H1 (cell line): ENCODE measurements at regions not wholly inside any gene's neighbourhood (a gene's known extent, or its start where the extent isn't known, plus 50 kb on each side); places are given as distances from the start of the nearest gene placed in this dataset.

ENCODE experiments used
- CTCF ChIA-PET: fragments of 300-600 bp; sonication (Branson Sonifier 250); formaldehyde crosslinking; loops from one replicate; lab custom pipeline; 2021; ENCODE audit not compliant: partially characterized antibody; lab: Charles Lee
- POLR2A ChIA-PET: fragments of 300-600 bp; sonication (Branson Sonifier 250); formaldehyde crosslinking; loops from one replicate; lab custom pipeline; 2021; ENCODE audit warnings: inconsistent platforms; ENCODE audit not compliant: partially characterized antibody; lab: Charles Lee
- DNase-seq, 2 experiments: peaks; one replicate each; pipeline versions ENCODE4 v3.0.0 to v3.0.0-alpha.2; 2010 to 2022; ENCODE audit warnings: low spot score in 2 of 2, low read depth in 1 of 2, mixed read lengths in 1 of 2
- FAIRE-seq: peaks from 2 replicates; lab custom pipeline; 2011; peaks lifted over from hg19 to GRCh38; lab: Jason Lieb, UNC
- H2AFZ ChIP-seq: 2 replicates; pipeline ENCODE4 v1.8.1; 2012; ENCODE audit warnings: low read length, inconsistent platforms
- H2AK5ac ChIP-seq: 2 replicates; pipeline ENCODE4 v1.6.1; 2013; ENCODE audit warnings: low read depth, low read length
- H2BK120ac ChIP-seq: replicated peaks from 2 replicates; pipeline ENCODE3; 2013; ENCODE audit warnings: low read depth, low read length, inconsistent platforms
- H2BK12ac ChIP-seq: 2 replicates; pipeline ENCODE4 v1.6.1; 2013; ENCODE audit warnings: low read depth, low read length
- H2BK15ac ChIP-seq: 2 replicates; pipeline ENCODE4 v1.6.1; 2013; ENCODE audit warnings: low read length
- H2BK20ac ChIP-seq: 2 replicates; pipeline ENCODE4 v1.6.1; 2013; ENCODE audit warnings: low read length
- H2BK5ac ChIP-seq: 2 replicates; pipeline ENCODE4 v1.6.1; 2013; ENCODE audit warnings: low read depth, low read length
- H3K14ac ChIP-seq: 2 replicates; pipeline ENCODE4 v1.6.1; 2013; ENCODE audit warnings: inconsistent platforms; ENCODE audit not compliant: insufficient read length
- H3K18ac ChIP-seq: 2 replicates; pipeline ENCODE4 v1.6.1; 2013; ENCODE audit warnings: low read length; ENCODE audit errors: extremely low read depth
- H3K23ac ChIP-seq: 2 replicates; pipeline ENCODE4 v1.6.1; 2013; ENCODE audit warnings: inconsistent platforms; ENCODE audit not compliant: insufficient read length
- H3K23me2 ChIP-seq: 2 replicates; pipeline ENCODE4 v1.6.1; 2013; ENCODE audit warnings: low read depth, low read length
- H3K27ac ChIP-seq: 2 replicates; pipeline ENCODE4 v1.6.1; 2011; ENCODE audit warnings: low read depth, low read length, inconsistent platforms
- H3K27me3 ChIP-seq, 4 experiments: replicated peaks in 1 of 4; 1 replicate in 1 of 4; 2 replicates in 3 of 4; pipeline versions ENCODE4 v1.6.1 to v1.8.1; 2011 to 2013; ENCODE audit warnings: low read length in 3 of 4, mild to moderate bottlenecking in 3 of 4, inconsistent platforms in 2 of 4, mixed read lengths in 2 of 4, moderate library complexity in 1 of 4; ENCODE audit not compliant: control insufficient read depth in 3 of 4, insufficient read depth in 3 of 4; ENCODE audit errors: extremely low read depth in 1 of 4
- H3K36me3 ChIP-seq, 4 experiments: 2 replicates each; pipeline versions ENCODE4 v1.6.1 to v1.8.1; 2011 to 2013; ENCODE audit warnings: mild to moderate bottlenecking in 4 of 4, low read length in 3 of 4, moderate library complexity in 2 of 4, control low read depth in 1 of 4, inconsistent platforms in 1 of 4; ENCODE audit not compliant: insufficient read depth in 4 of 4, control insufficient read depth in 2 of 4
- H3K4ac ChIP-seq: replicated peaks from 2 replicates; pipeline ENCODE3; 2013; ENCODE audit warnings: low read length, low read depth, mixed read lengths, inconsistent platforms; ENCODE audit not compliant: insufficient read length
- H3K4me1 ChIP-seq, 4 experiments: replicated peaks in 1 of 4; 1 replicate in 1 of 4; 2 replicates in 3 of 4; pipeline versions ENCODE4 v1.6.1 to v1.8.1; 2011 to 2013; ENCODE audit warnings: low read length in 3 of 4, inconsistent platforms in 2 of 4, mixed read lengths in 1 of 4; ENCODE audit not compliant: insufficient read depth in 4 of 4, control insufficient read depth in 3 of 4
- H3K4me2 ChIP-seq, 2 experiments: 2 replicates each; pipeline versions ENCODE4 v1.6.1 to v1.8.1; 2011 to 2013; ENCODE audit warnings: low read depth in 2 of 2, low read length in 2 of 2, control low read depth in 1 of 2, inconsistent platforms in 1 of 2, mild to moderate bottlenecking in 1 of 2; ENCODE audit not compliant: insufficient read depth in 1 of 2
- H3K4me3 ChIP-seq, 4 experiments: fragments of 200-600, 300-600 bp in 1 of 4; sonication (generic), shearing (Covaris generic), sonication (Bioruptor Twin) in 1 of 4; 2 replicates each; pipeline versions ENCODE4 v1.5.1 to v1.8.1; 2011 to 2016; ENCODE audit warnings: low read length in 4 of 4, low read depth in 3 of 4, control low read depth in 2 of 4, inconsistent platforms in 2 of 4, mild to moderate bottlenecking in 2 of 4, mixed read lengths in 1 of 4, moderate library complexity in 1 of 4; ENCODE audit not compliant: insufficient read depth in 2 of 4; ENCODE audit errors: extremely low read depth in 1 of 4
- H3K56ac ChIP-seq: replicated peaks from 2 replicates; pipeline ENCODE3; 2013; ENCODE audit warnings: low read depth, mild to moderate bottlenecking, mixed read lengths, low read length, inconsistent platforms; ENCODE audit not compliant: insufficient read length
- H3K79me1 ChIP-seq: 2 replicates; pipeline ENCODE4 v1.6.1; 2013; ENCODE audit warnings: low read depth, low read length, control low read depth
- H3K79me2 ChIP-seq, 2 experiments: 2 replicates each; pipeline versions ENCODE4 v1.6.1 to v1.8.1; 2012 to 2013; ENCODE audit warnings: low read length in 2 of 2, mild to moderate bottlenecking in 2 of 2, inconsistent platforms in 1 of 2; ENCODE audit not compliant: insufficient read depth in 2 of 2, control insufficient read depth in 1 of 2
- H3K9ac ChIP-seq, 4 experiments: replicated peaks in 1 of 4; 1 replicate in 1 of 4; 2 replicates in 3 of 4; pipeline versions ENCODE4 v1.6.1 to v1.8.1; 2011 to 2013; ENCODE audit warnings: low read depth in 3 of 4, low read length in 3 of 4, control low read depth in 2 of 4, mild to moderate bottlenecking in 2 of 4, moderate library complexity in 2 of 4, inconsistent platforms in 1 of 4; ENCODE audit errors: extremely low read depth in 1 of 4
- H3K9me3 ChIP-seq, 2 experiments: 2 replicates each; pipeline versions ENCODE4 v1.6.1 to v1.8.1; 2012 to 2013; ENCODE audit warnings: mild to moderate bottlenecking in 2 of 2, moderate library complexity in 2 of 2, control low read depth in 1 of 2, inconsistent platforms in 1 of 2, low read depth in 1 of 2, low read length in 1 of 2, mixed read lengths in 1 of 2; ENCODE audit not compliant: insufficient read depth in 2 of 2
- H4K20me1 ChIP-seq, 2 experiments: replicated peaks in 1 of 2; 2 replicates each; pipeline versions ENCODE3 to v1.8.1; 2011 to 2013; ENCODE audit warnings: inconsistent platforms in 2 of 2, low read length in 2 of 2, mild to moderate bottlenecking in 1 of 2; ENCODE audit not compliant: insufficient read depth in 2 of 2, control insufficient read depth in 1 of 2
- H4K5ac ChIP-seq: 2 replicates; pipeline ENCODE4 v1.6.1; 2013; ENCODE audit warnings: low read length, low read depth, mixed read lengths, inconsistent platforms; ENCODE audit not compliant: insufficient read length
- H4K8ac ChIP-seq: 2 replicates; pipeline ENCODE4 v1.8.0; 2013; ENCODE audit warnings: mild to moderate bottlenecking, moderate library complexity, low read length, inconsistent platforms; ENCODE audit not compliant: insufficient read depth; ENCODE audit errors: extremely low read depth
- H4K91ac ChIP-seq: replicated peaks from 2 replicates; pipeline ENCODE3; 2013; ENCODE audit warnings: low read length, mixed read lengths, inconsistent platforms; ENCODE audit not compliant: insufficient read length
- ATF3 ChIP-seq: IDR thresholded peaks from 2 replicates; pipeline ENCODE4 v1.6.1; 2011; ENCODE audit warnings: low read depth, mild to moderate bottlenecking, low read length; ENCODE audit not compliant: insufficient read depth
- BACH1 ChIP-seq: IDR thresholded peaks from 2 replicates; pipeline ENCODE4 v1.6.1; 2012; ENCODE audit warnings: low read length, improper control_type of control experiment
- BRCA1 ChIP-seq: IDR thresholded peaks from 2 replicates; pipeline ENCODE4 v1.6.1; 2012; ENCODE audit warnings: low read depth, low read length, improper control_type of control experiment
- EGR1 ChIP-seq: IDR thresholded peaks from 2 replicates; pipeline ENCODE4 v1.6.1; 2011; ENCODE audit warnings: low read depth, low read length, borderline replicate concordance
- GTF2F1 ChIP-seq: IDR thresholded peaks from 2 replicates; pipeline ENCODE4 v1.6.1; 2012; ENCODE audit warnings: low read depth, low read length, improper control_type of control experiment, borderline replicate concordance
- HDAC2 ChIP-seq, 2 experiments: fragments of 300-600 bp in 1 of 2; sonication (generic) in 1 of 2; IDR thresholded peaks; 2 replicates each; pipeline ENCODE4 v1.6.1; 2011 to 2012; ENCODE audit warnings: low read depth in 2 of 2, low read length in 2 of 2, mild to moderate bottlenecking in 2 of 2, moderate library complexity in 2 of 2, borderline replicate concordance in 1 of 2, inconsistent platforms in 1 of 2
- HDAC6 ChIP-seq: IDR thresholded peaks from one replicate; pipeline ENCODE4 v1.7.1; 2012; ENCODE audit warnings: low read depth, mild to moderate bottlenecking, inconsistent platforms, low read length, moderate library complexity
- PHF8 ChIP-seq: fragments of 200-600 bp; sonication (generic); conservative IDR thresholded peaks from 2 replicates; pipeline ENCODE4 v1.7.1; 2012; ENCODE audit warnings: low read depth, mild to moderate bottlenecking, inconsistent platforms, low read length, moderate library complexity
- SAP30 ChIP-seq: fragments of 300-600 bp; sonication (generic); IDR thresholded peaks from 2 replicates; pipeline ENCODE4 v1.7.1; 2012; ENCODE audit warnings: low read length, moderate library complexity, mild to moderate bottlenecking, inconsistent platforms; ENCODE audit not compliant: insufficient read depth, insufficient replicate concordance
- SP4 ChIP-seq: IDR thresholded peaks from 2 replicates; pipeline ENCODE4 v1.6.1; 2012; ENCODE audit warnings: low read length, inconsistent platforms
- TAF1 ChIP-seq: IDR thresholded peaks from 2 replicates; pipeline ENCODE4 v1.6.1; 2011; ENCODE audit warnings: mild to moderate bottlenecking, low read depth, low read length
- USF2 ChIP-seq: IDR thresholded peaks from 2 replicates; pipeline ENCODE4 v1.6.1; 2011; ENCODE audit warnings: low read length, improper control_type of control experiment
- ZNF274 ChIP-seq: IDR thresholded peaks from 2 replicates; pipeline ENCODE4 v1.7.0; 2012; ENCODE audit warnings: low read length, borderline replicate concordance; ENCODE audit errors: extremely low read depth
- WGBS, 2 experiments: shearing (Covaris generic) in 1 of 2; methylation state at CpG; one replicate each; pipeline versions ENCODE4 v1.1.6 to v1.1.7; 2013 to 2015; ENCODE audit warnings: low lambda C conversion rate in 2 of 2, mixed read lengths in 2 of 2, inconsistent platforms in 1 of 2, low coverage in 1 of 2, missing lambda C conversion rate in 1 of 2; ENCODE audit not compliant: insufficient replicate concordance in 2 of 2, insufficient coverage in 1 of 2, insufficient read length in 1 of 2; ENCODE audit errors: extremely low coverage in 1 of 2, missing lambda C conversion rate in 1 of 2; 5-methylcytosine and 5-hydroxymethylcytosine counted together

- Histone ChIP-seq H3K23ac (no peak overlapping the region), H3K27me3 (no peaks in the 10 kb centered on the region), H2BK20ac (no peak overlapping the region), H3K23me2 (no peaks in the 10 kb centered on the region; the same call in 1 of the 2 replicates), H4K8ac (no peak overlapping the region), H2BK120ac (no peak overlapping the region), H3K4me3 (no peak overlapping the region), H4K91ac (no peak overlapping the region), H3K14ac (no peak overlapping the region), H3K79me1 (no peaks in the 10 kb centered on the region), H3K56ac (no peak overlapping the region), H3K27ac (no peak overlapping the region), H2BK12ac (no peak overlapping the region), H3K4ac (no peak overlapping the region), H2AFZ (peak overlapping the region; percentile 9; the same call in 1 of the 2 replicates), H2AK5ac (no peak overlapping the region), H3K9me3 (peaks cover 33 to 34% of the 10 kb centered on the region in 2 experiments), H3K79me2 (no peaks in the 10 kb centered on the region), H3K18ac (no peak overlapping the region), H3K9ac (no peak overlapping the region), H4K20me1 (no peaks in the 10 kb centered on the region), H2BK15ac (no peak overlapping the region), H3K4me2 (no peak overlapping the region), H4K5ac (no peak overlapping the region), H3K4me1 (peaks cover 0 to 8% (median under 1%) of the 10 kb centered on the region in 4 experiments; a peak in 4 of 7 replicates), H3K36me3 (no peaks in the 10 kb centered on the region; a peak in 1 of 8 replicates), H2BK5ac (no peak overlapping the region)
- ChIA-PET POLR2A (no interaction called here), CTCF (interaction anchor here (0.8 to 2.2 kb wide), 3 partner anchors 95 to 1237 kb away, joined by 3 to 6 read pairs (median 3); no protein-coding TSS in a partner anchor)
- DNase-seq (no peak), FAIRE-seq (no peak)
- TF ChIP-seq TAF1 (no peak), ATF3 (no peak), SP4 (no peak), HDAC6 (no peak), BRCA1 (no peak), EGR1 (no peak), USF2 (no peak), ZNF274 (no peak), GTF2F1 (no peak), BACH1 (no peak), PHF8 (no peak), SAP30 (no peak), HDAC2 (IDR thresholded peaks at IDR 0.05; ENCODE audit: borderline replicate concordance in 1 of 2, low read depth in 2 of 2, low read length in 2 of 2) (no peak)
- WGBS, 2 experiments = 89% methylated on average over 4 of the region's 4 CpGs; no CpG with 5 or more reads in 1 of the 2 experiments
Measured at GRCh38 chr9:108662956-108663355, 192.8 kb downstream of the ACTL7B start.
